Activated CD8-positive, alpha-beta T cell treated with anti-CD3 and anti-CD28 coated beads for 36 hours (primary cell): ENCODE measurements at regions not wholly inside any gene's neighbourhood (a gene's known extent, or its start where the extent isn't known, plus 50 kb on each side); places are given as distances from the start of the nearest gene placed in this dataset.

Source experiments
- ATAC-seq: fragments of 200-7000 bp; cut with Tn5 transposase; one replicate; pipeline ENCODE4 v1.10.0; 2021; ENCODE audit warnings: mild to moderate bottlenecking, moderate library complexity
- CTCF ChIA-PET: fragments of 350-600 bp; sonication (Branson Sonifier 250); formaldehyde crosslinking; loops from one replicate; lab custom pipeline; 2021; ENCODE audit warnings: antibody characterized with exemption; lab: Charles Lee
- POLR2A ChIA-PET: fragments of 350-600 bp; sonication (Branson Sonifier 250); formaldehyde crosslinking; loops from one replicate; lab custom pipeline; 2021; ENCODE audit warnings: antibody characterized with exemption; lab: Charles Lee
- DNase-seq: peaks from one replicate; pipeline ENCODE4 v3.0.0-alpha.2; 2020
- H3K27ac Mint-ChIP-seq: one replicate; pipeline ENCODE4 v1.8.0; 2021; ENCODE audit warnings: mild to moderate bottlenecking, mixed read lengths
- H3K27me3 Mint-ChIP-seq: one replicate; pipeline ENCODE4 v1.8.0; 2021; ENCODE audit warnings: mixed read lengths
- H3K36me3 Mint-ChIP-seq: one replicate; pipeline ENCODE4 v1.8.0; 2021; ENCODE audit warnings: low read depth, mixed read lengths
- H3K4me1 Mint-ChIP-seq: one replicate; pipeline ENCODE4 v1.8.0; 2021; ENCODE audit warnings: low read depth, mixed read lengths
- H3K4me3 Mint-ChIP-seq: one replicate; pipeline ENCODE4 v1.8.0; 2021; ENCODE audit warnings: mild to moderate bottlenecking, moderate library complexity, mixed read lengths
- H3K9me3 Mint-ChIP-seq: one replicate; pipeline ENCODE4 v1.8.0; 2021; ENCODE audit warnings: mixed read lengths
- CTCF ChIP-seq: fragments of 200-600 bp; IDR thresholded peaks from one replicate; pipeline ENCODE4 v1.8.0; 2022; ENCODE audit warnings: antibody characterized with exemption, mild to moderate bottlenecking
- intact Hi-C: fragments of 100-400 bp; cut with micrococcal nuclease; formaldehyde crosslinking; loops from one replicate; pipeline ENCODE4 v1.10.0; 2022

GRCh38 chr1:30508611-30509010 lies 214.8 kb downstream of the MATN1 start:
- CTCF ChIA-PET: no interaction called here
- no peaks in the 10 kb centered on the region for H3K36me3 Mint-ChIP-seq

GRCh38 chr1:30508175-30508448 lies 215.3 kb downstream of the MATN1 start:
- TF ChIP-seq CTCF: no peak
- Mint-ChIP-seq H3K4me1 (no peaks in the 10 kb centered on the region), H3K27ac (no peak overlapping the region), H3K27me3 (peaks cover 3% of the 10 kb centered on the region), H3K4me3 (no peak overlapping the region), H3K36me3 (no peaks in the 10 kb centered on the region), H3K9me3 (peaks cover 2% of the 10 kb centered on the region)
- ATAC-seq (no peak), DNase-seq (no peak)
- ChIA-PET POLR2A (no interaction called here), CTCF (no interaction called here)
- intact Hi-C loops: no loop called here

More at GRCh38 chr1:30508611-30509010, 214.8 kb downstream of the MATN1 start:
- ATAC-seq (no peak), DNase-seq (no peak)
- Mint-ChIP-seq H3K27ac (no peak overlapping the region), H3K4me3 (no peak overlapping the region), H3K9me3 (peaks cover 2% of the 10 kb centered on the region), H3K27me3 (peaks cover 3% of the 10 kb centered on the region), H3K4me1 (no peaks in the 10 kb centered on the region)
- intact Hi-C loops: no loop called here
- POLR2A ChIA-PET: no interaction called here
- TF ChIP-seq CTCF: no peak

- H3K4me3 Mint-ChIP-seq: no peak overlapping the region
- H3K27me3 Mint-ChIP-seq: peaks cover 3% of the 10 kb centered on the region
- no peaks in the 10 kb centered on the region for H3K4me1 Mint-ChIP-seq
- peaks cover 2% of the 10 kb centered on the region for H3K9me3 Mint-ChIP-seq
- DNase-seq: no peak
- ATAC-seq: no peak
- ChIA-PET CTCF (no interaction called here), POLR2A (no interaction called here)
- no peak overlapping the region for H3K27ac Mint-ChIP-seq
- TF ChIP-seq CTCF: no peak
- intact Hi-C loops: no loop called here
- no peaks in the 10 kb centered on the region for H3K36me3 Mint-ChIP-seq
These were observed 215.8 kb downstream of the MATN1 start for GRCh38 chr1:30507401-30508174.

GRCh38 chr1:30507016-30507312 lies 216.4 kb downstream of the MATN1 start:
- ChIA-PET CTCF (no interaction called here), POLR2A (no interaction called here)
- H3K9me3 Mint-ChIP-seq: peaks cover 4% of the 10 kb centered on the region
- ATAC-seq (no peak), DNase-seq (no peak)
- peaks cover 3% of the 10 kb centered on the region for H3K27me3 Mint-ChIP-seq
- no peaks in the 10 kb centered on the region for H3K4me1 Mint-ChIP-seq
- intact Hi-C loops: no loop called here
- H3K27ac Mint-ChIP-seq: no peak overlapping the region
- H3K36me3 Mint-ChIP-seq: no peaks in the 10 kb centered on the region
- H3K4me3 Mint-ChIP-seq: no peak overlapping the region
- TF ChIP-seq CTCF: no peak

- ChIA-PET CTCF (no interaction called here), POLR2A (no interaction called here)
- Mint-ChIP-seq H3K4me3 (no peak overlapping the region), H3K9me3 (peaks cover 6% of the 10 kb centered on the region), H3K27ac (no peak overlapping the region), H3K4me1 (no peaks in the 10 kb centered on the region), H3K36me3 (no peaks in the 10 kb centered on the region), H3K27me3 (peaks cover 3% of the 10 kb centered on the region)
- no peak for DNase-seq
- no peak for TF ChIP-seq CTCF
- ATAC-seq: no peak
- intact Hi-C loops: no loop called here
These were observed 216.9 kb downstream of the MATN1 start for GRCh38 chr1:30506291-30507015.
